Neuronal stem cell (in vitro differentiated cells): ENCODE measurements at regions not wholly inside any gene's neighbourhood (a gene's known extent, or its start where the extent isn't known, plus 50 kb on each side); places are given as distances from the start of the nearest gene placed in this dataset.
A peak's percentile ranks its signal among the peaks of the same experiment; 100 is the strongest.

ENCODE experiments used
- DNase-seq: peaks from one replicate; pipeline ENCODE4 v3.0.0-alpha.2; 2013; ENCODE audit warnings: low spot score
- H2AFZ ChIP-seq: one replicate; pipeline ENCODE4 v1.6.1; 2013; ENCODE audit warnings: mild to moderate bottlenecking, low read length, inconsistent platforms
- H2AK5ac ChIP-seq: 2 replicates; pipeline ENCODE4 v1.6.1; 2013; ENCODE audit warnings: low read depth, mild to moderate bottlenecking, inconsistent platforms, low read length, moderate library complexity, mixed read lengths
- H2BK120ac ChIP-seq: 2 replicates; pipeline ENCODE4 v1.6.1; 2013; ENCODE audit warnings: low read depth, mild to moderate bottlenecking, inconsistent platforms, low read length, moderate library complexity, mixed read lengths
- H2BK12ac ChIP-seq: one replicate; pipeline ENCODE4 v1.6.1; 2013; ENCODE audit warnings: low read length, inconsistent platforms
- H2BK15ac ChIP-seq: 2 replicates; pipeline ENCODE4 v1.6.1; 2013; ENCODE audit warnings: mild to moderate bottlenecking, low read length, inconsistent platforms, mixed read lengths
- H2BK5ac ChIP-seq: one replicate; pipeline ENCODE4 v1.6.1; 2013; ENCODE audit warnings: inconsistent platforms, mild to moderate bottlenecking, low read length, moderate library complexity
- H3K14ac ChIP-seq: one replicate; pipeline ENCODE4 v1.6.1; 2013; ENCODE audit warnings: low read length, inconsistent platforms
- H3K18ac ChIP-seq: 2 replicates; pipeline ENCODE4 v1.6.1; 2013; ENCODE audit warnings: low read length, inconsistent platforms
- H3K23ac ChIP-seq: 2 replicates; pipeline ENCODE4 v1.6.1; 2013; ENCODE audit warnings: low read depth, mild to moderate bottlenecking, mixed read lengths, low read length, inconsistent platforms; ENCODE audit not compliant: poor library complexity
- H3K27ac ChIP-seq: replicated peaks from 3 replicates; pipeline ENCODE4 v1.5.1; 2013; ENCODE audit warnings: low read length, inconsistent platforms
- H3K27me3 ChIP-seq, 3 experiments: 2 replicates each; pipeline ENCODE4 v1.6.1; 2013; ENCODE audit warnings: low read length in 3 of 3, mild to moderate bottlenecking in 2 of 3, inconsistent platforms in 1 of 3, low read depth in 1 of 3, mixed read lengths in 1 of 3, moderate library complexity in 1 of 3; ENCODE audit not compliant: control insufficient read depth in 3 of 3, insufficient read depth in 3 of 3
- H3K36me3 ChIP-seq, 2 donors: replicated peaks in 1 of 2; 2 replicates each; pipeline ENCODE4 v1.6.1; 2013; ENCODE audit warnings: low read length in 2 of 2; ENCODE audit not compliant: control insufficient read depth in 2 of 2, insufficient read depth in 2 of 2
- H3K4ac ChIP-seq: 2 replicates; pipeline ENCODE4 v1.6.1; 2013; ENCODE audit warnings: inconsistent platforms, mild to moderate bottlenecking, low read length, moderate library complexity
- H3K4me1 ChIP-seq, 2 donors: 1 replicate in 1 of 2; 2 replicates in 1 of 2; pipeline ENCODE4 v1.6.1; 2013; ENCODE audit warnings: low read length in 2 of 2, low read depth in 1 of 2; ENCODE audit not compliant: control insufficient read depth in 2 of 2, insufficient read depth in 1 of 2
- H3K4me2 ChIP-seq: one replicate; pipeline ENCODE4 v1.6.1; 2013; ENCODE audit warnings: mild to moderate bottlenecking, low read length, inconsistent platforms; ENCODE audit not compliant: insufficient read depth, poor library complexity, severe bottlenecking
- H3K4me3 ChIP-seq, 2 donors: 2 replicates each; pipeline ENCODE4 v1.5.1; 2013; ENCODE audit warnings: low read length in 2 of 2, mild to moderate bottlenecking in 2 of 2, inconsistent platforms in 1 of 2, moderate library complexity in 1 of 2
- H3K79me1 ChIP-seq: one replicate; pipeline ENCODE4 v1.6.1; 2013; ENCODE audit warnings: low read depth, mild to moderate bottlenecking, inconsistent platforms, low read length, moderate library complexity
- H3K9ac ChIP-seq: one replicate; pipeline ENCODE4 v1.6.1; 2013; ENCODE audit warnings: mild to moderate bottlenecking, low read depth, low read length, inconsistent platforms; ENCODE audit not compliant: poor library complexity
- H3K9me3 ChIP-seq, 2 donors: replicated peaks in 1 of 2; 2 replicates each; pipeline versions ENCODE3 to v1.6.1; 2013; ENCODE audit warnings: low read length in 2 of 2, mild to moderate bottlenecking in 2 of 2, inconsistent platforms in 1 of 2, low read depth in 1 of 2, mixed read lengths in 1 of 2, moderate library complexity in 1 of 2; ENCODE audit not compliant: control insufficient read depth in 2 of 2, insufficient read depth in 1 of 2
- H4K8ac ChIP-seq: one replicate; pipeline ENCODE4 v1.6.1; 2013; ENCODE audit warnings: low read depth, mild to moderate bottlenecking, inconsistent platforms, low read length, moderate library complexity
- H4K91ac ChIP-seq: one replicate; pipeline ENCODE4 v1.6.1; 2013; ENCODE audit warnings: low read length, low read depth, mild to moderate bottlenecking, inconsistent platforms; ENCODE audit not compliant: poor library complexity
- WGBS, 2 donors: extraction: QIAGEN DNeasy Blood & Tissue Kit; methylation state at CpG; one replicate each; pipeline ENCODE4 v1.1.7; 2013; ENCODE audit warnings: missing lambda C conversion rate in 2 of 2, mixed read lengths in 1 of 2; ENCODE audit not compliant: insufficient read length in 2 of 2, insufficient replicate concordance in 1 of 2; ENCODE audit errors: extremely low coverage in 2 of 2; 5-methylcytosine and 5-hydroxymethylcytosine counted together

DNA sequence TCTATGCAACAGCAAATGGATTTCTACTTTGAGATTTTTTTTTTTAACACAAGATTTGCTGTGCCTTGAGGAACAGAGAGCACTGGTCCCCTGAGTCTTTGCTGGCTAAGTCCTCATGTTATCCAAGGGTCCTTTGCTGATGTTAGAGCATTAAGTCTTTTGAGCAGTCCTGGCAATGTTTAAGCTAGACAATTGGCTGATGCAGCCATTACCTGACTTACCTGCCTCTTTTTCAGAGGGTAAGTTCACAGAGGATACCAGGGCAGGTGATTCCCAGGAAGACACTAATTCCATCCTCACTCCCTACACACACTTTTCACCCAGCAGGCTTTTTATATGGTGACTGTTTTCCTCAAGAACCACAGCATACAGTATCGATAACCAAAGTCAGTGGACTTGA lies 337.7 kb downstream of the HDGFL1 start:
- Histone ChIP-seq H3K79me1 (no peaks in the 10 kb centered on the region), H2BK12ac (no peak overlapping the region), H2BK120ac (no peak overlapping the region), H2AK5ac (no peak overlapping the region), H3K4me2 (no peak overlapping the region), H3K27me3 (no peaks in the 10 kb centered on the region), H3K9me3 (no peaks in the 10 kb centered on the region), H3K9ac (no peak overlapping the region), H3K4me1 (no peaks in the 10 kb centered on the region), H4K91ac (no peak overlapping the region), H3K4me3 (no peak overlapping the region), H4K8ac (no peak overlapping the region), H3K4ac (no peak overlapping the region), H3K14ac (no peak overlapping the region), H2BK15ac (no peak overlapping the region), H3K36me3 (no peaks in the 10 kb centered on the region), H3K27ac (no peak overlapping the region), H3K23ac (no peak overlapping the region), H2AFZ (no peak overlapping the region), H2BK5ac (no peak overlapping the region), H3K18ac (no peak overlapping the region)
- no CpG with 5 or more reads among the region's 1 CpG for WGBS, 2 donors
- DNase-seq = no peak

DNA sequence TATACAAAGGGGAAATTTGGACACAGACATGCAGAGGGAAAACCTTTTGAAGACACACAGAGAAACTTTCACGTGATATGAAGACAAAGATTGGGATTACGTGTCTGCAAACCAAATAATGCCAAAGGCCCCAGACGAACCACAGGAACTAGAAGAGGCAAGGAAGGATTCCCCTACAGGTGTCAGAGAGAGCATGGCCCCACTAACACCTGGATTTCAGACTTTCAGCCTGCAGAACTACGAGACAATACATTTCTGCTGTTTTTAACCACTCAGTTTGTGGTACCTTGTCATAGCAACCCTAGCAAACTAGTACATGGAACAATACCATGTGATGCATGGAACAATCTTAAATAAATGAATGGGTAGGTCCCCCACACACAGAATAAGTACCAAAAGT lies 341.0 kb downstream of the HDGFL1 start:
- no peak overlapping the region for H2BK120ac ChIP-seq
- H3K9ac ChIP-seq = no peak overlapping the region
- H3K4me1 ChIP-seq = peaks cover 0 to 7% of the 10 kb centered on the region in 2 donors
- no peak overlapping the region for H4K91ac ChIP-seq
- H2AFZ ChIP-seq = no peak overlapping the region
- no peaks in the 10 kb centered on the region for H3K27me3 ChIP-seq
- no peak overlapping the region for H3K4me2 ChIP-seq
- no peak overlapping the region for H4K8ac ChIP-seq
- no peak overlapping the region for H2BK5ac ChIP-seq
- no peak overlapping the region for H3K18ac ChIP-seq
- no peak overlapping the region for H3K4me3 ChIP-seq
- H3K79me1 ChIP-seq = no peaks in the 10 kb centered on the region
- no peaks in the 10 kb centered on the region for H3K36me3 ChIP-seq
- no peak overlapping the region for H3K4ac ChIP-seq
- no peak overlapping the region for H3K27ac ChIP-seq
- no peak overlapping the region for H2AK5ac ChIP-seq
- H3K14ac ChIP-seq = no peak overlapping the region
- DNase-seq = no peak
- H2BK12ac ChIP-seq = no peak overlapping the region
- no peak overlapping the region for H3K23ac ChIP-seq
- H3K9me3 ChIP-seq = no peaks in the 10 kb centered on the region
- H2BK15ac ChIP-seq = no peak overlapping the region
- WGBS, 2 donors = no CpG with 5 or more reads among the region's 4 CpGs

DNA sequence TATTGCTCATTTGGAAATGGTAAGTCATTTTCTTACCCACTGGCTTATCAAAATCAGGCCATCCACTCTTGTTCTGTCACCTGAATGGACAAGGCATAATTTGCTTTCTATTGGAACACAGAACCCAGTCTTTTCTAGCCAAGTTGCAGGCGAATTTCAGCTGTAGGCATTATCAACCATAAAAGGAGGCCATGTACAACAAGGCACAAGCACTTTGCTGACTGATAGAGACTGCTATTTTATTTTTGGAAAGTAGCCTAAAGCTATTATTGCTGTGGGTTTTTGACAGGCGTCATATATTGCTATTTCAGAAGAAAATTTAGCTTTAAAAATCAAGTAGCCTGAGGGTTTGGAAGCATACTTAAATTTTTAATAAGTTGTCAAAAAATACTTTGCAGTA lies 344.2 kb downstream of the HDGFL1 start:
- DNase-seq = no peak
- H3K4me3 ChIP-seq = no peak overlapping the region
- H2BK120ac ChIP-seq = no peak overlapping the region
- H2AK5ac ChIP-seq = no peak overlapping the region
- H3K9ac ChIP-seq = no peak overlapping the region
- H2AFZ ChIP-seq = no peak overlapping the region
- peaks cover 0 to 4% of the 10 kb centered on the region in 2 donors for H3K9me3 ChIP-seq
- H3K23ac ChIP-seq = no peak overlapping the region
- H4K91ac ChIP-seq = no peak overlapping the region
- WGBS, 2 donors = no CpG with 5 or more reads among the region's 2 CpGs
- peaks cover 0 to 7% of the 10 kb centered on the region in 2 donors for H3K4me1 ChIP-seq
- no peak overlapping the region for H2BK5ac ChIP-seq
- H3K27ac ChIP-seq = no peak overlapping the region
- no peak overlapping the region for H3K14ac ChIP-seq
- H2BK12ac ChIP-seq = no peak overlapping the region
- H2BK15ac ChIP-seq = no peak overlapping the region
- H4K8ac ChIP-seq = no peak overlapping the region
- no peaks in the 10 kb centered on the region for H3K79me1 ChIP-seq
- H3K18ac ChIP-seq = no peak overlapping the region
- H3K4ac ChIP-seq = no peak overlapping the region
- H3K36me3 ChIP-seq = no peaks in the 10 kb centered on the region
- H3K27me3 ChIP-seq = no peaks in the 10 kb centered on the region
- H3K4me2 ChIP-seq = no peak overlapping the region

DNA sequence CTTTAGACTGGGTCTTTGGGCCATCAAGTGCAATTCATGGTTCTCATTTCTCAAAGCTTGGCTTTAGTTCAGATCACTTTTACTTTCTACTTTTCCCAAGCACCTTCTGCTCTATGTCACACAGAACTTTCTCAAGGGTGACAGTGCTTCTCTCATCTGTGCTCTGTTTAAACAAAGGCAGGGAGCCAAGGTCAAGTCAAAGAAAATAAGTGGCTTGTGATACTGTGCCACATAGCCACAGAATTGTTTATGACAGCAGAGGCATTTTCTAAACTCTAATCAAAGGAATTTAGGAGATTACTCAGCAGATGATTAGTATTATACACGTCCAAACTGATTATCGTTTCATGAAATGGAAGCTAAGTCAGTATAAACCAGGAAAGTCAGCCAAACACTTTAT lies 348.0 kb downstream of the HDGFL1 start:
- no peak overlapping the region for H3K4me3 ChIP-seq
- no peak for DNase-seq
- H4K8ac ChIP-seq = no peak overlapping the region
- H3K9me3 ChIP-seq = peaks cover 0 to 6% of the 10 kb centered on the region in 2 donors
- no peak overlapping the region for H2BK15ac ChIP-seq
- H3K14ac ChIP-seq = no peak overlapping the region
- no peak overlapping the region for H3K18ac ChIP-seq
- H3K4me2 ChIP-seq = no peak overlapping the region
- no peak overlapping the region for H2AK5ac ChIP-seq
- H3K4ac ChIP-seq = no peak overlapping the region
- no peak overlapping the region for H3K9ac ChIP-seq
- H2BK120ac ChIP-seq = no peak overlapping the region
- H3K36me3 ChIP-seq = no peaks in the 10 kb centered on the region
- peaks cover 0 to 13% of the 10 kb centered on the region in 2 donors for H3K4me1 ChIP-seq
- no peak overlapping the region for H3K27ac ChIP-seq
- H4K91ac ChIP-seq = no peak overlapping the region
- no peaks in the 10 kb centered on the region for H3K27me3 ChIP-seq
- H2AFZ ChIP-seq = peak overlapping the region; percentile 28
- WGBS, 2 donors = no CpG with 5 or more reads among the region's 2 CpGs
- H2BK12ac ChIP-seq = no peak overlapping the region
- no peak overlapping the region for H3K23ac ChIP-seq
- no peak overlapping the region for H2BK5ac ChIP-seq
- H3K79me1 ChIP-seq = no peaks in the 10 kb centered on the region
